GM12864 (cell line): ENCODE measurements at regions not wholly inside any gene's neighbourhood (a gene's known extent, or its start where the extent isn't known, plus 50 kb on each side); places are given as distances from the start of the nearest gene placed in this dataset.

Source experiments
- DNase-seq: peaks from one replicate; pipeline ENCODE4 v3.0.0-alpha.2; 2011; ENCODE audit warnings: low read depth
- H3K4me3 ChIP-seq: 2 replicates; pipeline ENCODE4 v1.5.1; 2011; ENCODE audit warnings: mild to moderate bottlenecking, low read depth, low read length, control low read depth
- CTCF ChIP-seq: IDR thresholded peaks from 2 replicates; pipeline ENCODE4 v1.5.1; 2011; ENCODE audit warnings: low read depth, mild to moderate bottlenecking, moderate library complexity, low read length, control low read depth, inconsistent platforms; ENCODE audit errors: missing control alignments

- DNase-seq, result no peak
- no peak for TF ChIP-seq CTCF
Observed at GRCh38 chr14:28704153-28704552, 62.4 kb upstream of the FOXG1 start.

GRCh38 chr14:28707814-28708213 lies 58.8 kb upstream of the FOXG1 start:
- TF ChIP-seq CTCF, result no peak
- H3K4me3 ChIP-seq, result no peak overlapping the region
- DNase-seq, result no peak

More at GRCh38 chr14:28704153-28704552, 62.4 kb upstream of the FOXG1 start:
- no peak overlapping the region for H3K4me3 ChIP-seq

- DNase-seq, result no peak
- H3K4me3 ChIP-seq, result no peak overlapping the region
- no peak for TF ChIP-seq CTCF
Observed at GRCh38 chr14:28709571-28710305, 56.8 kb upstream of the FOXG1 start.
